ENCODE measurements at regions not wholly inside any gene's neighbourhood (a gene's known extent, or its start where the extent isn't known, plus 50 kb on each side); places are given as distances from the start of the nearest gene placed in this dataset.

DNA sequence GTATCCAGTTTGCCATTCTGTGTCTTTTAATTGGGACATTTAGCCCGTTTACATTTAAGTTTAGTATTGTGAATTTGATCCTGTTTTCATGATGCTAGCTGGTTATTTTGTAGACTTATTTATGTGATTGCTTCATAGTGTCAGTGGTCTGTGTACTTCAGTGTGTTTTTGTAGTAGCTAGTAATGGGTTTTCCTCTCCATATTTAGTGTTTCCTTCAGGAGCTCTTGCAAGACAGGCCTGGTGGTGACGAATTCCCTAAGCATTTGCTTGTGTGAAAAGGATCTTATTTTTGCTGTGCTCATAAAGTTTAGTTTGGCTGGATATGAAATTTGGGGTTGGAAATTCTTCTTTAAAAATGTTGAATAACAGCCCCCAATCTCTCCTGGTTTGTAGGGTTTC is 69.2 kb upstream of the PDC start:
- no peaks in the 10 kb centered on the region for H3K36me3 ChIP-seq (ENCODE audit: control insufficient read depth, insufficient read depth, low read length)
- intact Hi-C loops (cut with micrococcal nuclease; ENCODE audit: unreplicated experiment) (no loop called here), in situ Hi-C loops (cut with HindIII; ENCODE audit: low pct_unique_long_range_greater_than_20kb, low sequenced_read_pairs) (no loop called here)
- no peaks in the 10 kb centered on the region for H3K9me3 ChIP-seq (ENCODE audit: control insufficient read depth, insufficient read depth, low read depth, low read length)
- TF ChIP-seq SIN3A (IDR thresholded peaks at IDR 0.05; ENCODE audit: borderline replicate concordance, insufficient read depth, low read depth, low read length): no peak
- TF ChIP-seq REST (IDR thresholded peaks at IDR 0.05; ENCODE audit: insufficient read depth in 1 of 2, low read depth in 2 of 2, low read length in 1 of 2): no peak
- no peak for TF ChIP-seq TCF7L2 (IDR thresholded peaks at IDR 0.05; ENCODE audit: low read depth, low read length)
- TF ChIP-seq POLR2AphosphoS5 (IDR thresholded peaks at IDR 0.05; ENCODE audit: low read depth, low read length): no peak
- TF ChIP-seq, protein P1, sequence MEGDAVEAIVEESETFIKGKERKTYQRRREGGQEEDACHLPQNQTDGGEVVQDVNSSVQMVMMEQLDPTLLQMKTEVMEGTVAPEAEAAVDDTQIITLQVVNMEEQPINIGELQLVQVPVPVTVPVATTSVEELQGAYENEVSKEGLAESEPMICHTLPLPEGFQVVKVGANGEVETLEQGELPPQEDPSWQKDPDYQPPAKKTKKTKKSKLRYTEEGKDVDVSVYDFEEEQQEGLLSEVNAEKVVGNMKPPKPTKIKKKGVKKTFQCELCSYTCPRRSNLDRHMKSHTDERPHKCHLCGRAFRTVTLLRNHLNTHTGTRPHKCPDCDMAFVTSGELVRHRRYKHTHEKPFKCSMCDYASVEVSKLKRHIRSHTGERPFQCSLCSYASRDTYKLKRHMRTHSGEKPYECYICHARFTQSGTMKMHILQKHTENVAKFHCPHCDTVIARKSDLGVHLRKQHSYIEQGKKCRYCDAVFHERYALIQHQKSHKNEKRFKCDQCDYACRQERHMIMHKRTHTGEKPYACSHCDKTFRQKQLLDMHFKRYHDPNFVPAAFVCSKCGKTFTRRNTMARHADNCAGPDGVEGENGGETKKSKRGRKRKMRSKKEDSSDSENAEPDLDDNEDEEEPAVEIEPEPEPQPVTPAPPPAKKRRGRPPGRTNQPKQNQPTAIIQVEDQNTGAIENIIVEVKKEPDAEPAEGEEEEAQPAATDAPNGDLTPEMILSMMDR (IDR thresholded peaks at IDR 0.05): no peak
- no peaks in the 10 kb centered on the region for H3K27me3 ChIP-seq (ENCODE audit: control insufficient read depth, insufficient read depth, low read length)
- no TSS peak for BruUV-seq (replicated peaks)
- no peaks in the 10 kb centered on the region for H3K4me1 ChIP-seq (ENCODE audit: control insufficient read depth, insufficient read depth, low read length)
- ATAC-seq: no peak
- no peak for DNase-seq (ENCODE audit: low read depth, low spot score)
- no peak overlapping the region for H3K4me3 ChIP-seq (ENCODE audit: low read depth in 2 of 2, low read length in 2 of 2)
- no peak overlapping the region for H3K27ac ChIP-seq (ENCODE audit: low read length)
- CTCF ChIA-PET: no interaction called here
- POLR2A ChIA-PET: no interaction called here

GRCh38 chr1:186519982-186520381 is 59.1 kb upstream of the PDC start:
- intact Hi-C loops (cut with micrococcal nuclease; ENCODE audit: unreplicated experiment) (no loop called here), in situ Hi-C loops (cut with HindIII; ENCODE audit: low pct_unique_long_range_greater_than_20kb, low sequenced_read_pairs) (no loop called here)
- Histone ChIP-seq H3K9me3 (ENCODE audit: control insufficient read depth, insufficient read depth, low read depth, low read length) (no peaks in the 10 kb centered on the region), H3K27ac (ENCODE audit: low read length) (no peak overlapping the region), H3K4me3 (ENCODE audit: low read depth in 2 of 2, low read length in 2 of 2) (no peak overlapping the region), H3K4me1 (ENCODE audit: control insufficient read depth, insufficient read depth, low read length) (no peaks in the 10 kb centered on the region), H3K27me3 (ENCODE audit: control insufficient read depth, insufficient read depth, low read length) (no peaks in the 10 kb centered on the region), H3K36me3 (ENCODE audit: control insufficient read depth, insufficient read depth, low read length) (no peaks in the 10 kb centered on the region)
- no peak for ATAC-seq
- CTCF ChIA-PET: no interaction called here
- TF ChIP-seq, protein P1 (IDR thresholded peaks at IDR 0.05): no peak
- TF ChIP-seq TCF7L2 (IDR thresholded peaks at IDR 0.05; ENCODE audit: low read depth, low read length) (no peak), SIN3A (IDR thresholded peaks at IDR 0.05; ENCODE audit: borderline replicate concordance, insufficient read depth, low read depth, low read length) (no peak), REST (IDR thresholded peaks at IDR 0.05; ENCODE audit: insufficient read depth in 1 of 2, low read depth in 2 of 2, low read length in 1 of 2) (no peak), POLR2AphosphoS5 (IDR thresholded peaks at IDR 0.05; ENCODE audit: low read depth, low read length) (no peak)
- BruUV-seq (replicated peaks): no TSS peak
- no peak for DNase-seq (ENCODE audit: low read depth, low spot score)
- POLR2A ChIA-PET: no interaction called here
